CD4-positive, alpha-beta T cell (primary cell): ENCODE measurements at regions not wholly inside any gene's neighbourhood (a gene's known extent, or its start where the extent isn't known, plus 50 kb on each side); places are given as distances from the start of the nearest gene placed in this dataset.

Source experiments
- ATAC-seq: fragments of 200-7000 bp; cut with Tn5 transposase; one replicate; pipeline ENCODE4 v1.10.0; 2022; ENCODE audit warnings: mild to moderate bottlenecking; ENCODE audit not compliant: poor library complexity
- CTCF ChIA-PET: fragments of 350-600 bp; sonication (Branson Sonifier 250); formaldehyde crosslinking; loops from one replicate; lab custom pipeline; 2021; ENCODE audit warnings: antibody characterized with exemption, inconsistent platforms; lab: Charles Lee
- POLR2A ChIA-PET: fragments of 350-600 bp; sonication (Branson Sonifier 250); formaldehyde crosslinking; loops from one replicate; lab custom pipeline; 2021; ENCODE audit warnings: antibody characterized with exemption, inconsistent platforms; lab: Charles Lee
- DNase-seq, 14 experiments: peaks; one replicate each; pipeline ENCODE4 v3.0.0-alpha.2; 2013 to 2020; ENCODE audit warnings: mixed read lengths in 2 of 14
- H3K27ac ChIP-seq, 2 donors: one replicate each; pipeline versions ENCODE4 v1.5.1 to v1.7.0; 2013; ENCODE audit warnings: low read length in 2 of 2, low read depth in 1 of 2, mild to moderate bottlenecking in 1 of 2
- H3K27me3 ChIP-seq, 2 experiments: 1 replicate in 1 of 2; 2 replicates in 1 of 2; pipeline versions ENCODE4 v1.6.1 to v1.7.0; 2013; ENCODE audit warnings: low read length in 2 of 2, control low read depth in 1 of 2, mild to moderate bottlenecking in 1 of 2, moderate library complexity in 1 of 2; ENCODE audit not compliant: insufficient read depth in 2 of 2, control insufficient read depth in 1 of 2
- H3K36me3 ChIP-seq: one replicate; pipeline ENCODE4 v1.6.1; 2013; ENCODE audit warnings: low read length, control low read depth; ENCODE audit not compliant: insufficient read depth
- H3K4me1 ChIP-seq: one replicate; pipeline ENCODE4 v1.6.1; 2013; ENCODE audit warnings: low read length, control low read depth; ENCODE audit not compliant: insufficient read depth
- H3K4me3 ChIP-seq: one replicate; pipeline ENCODE4 v1.5.1; 2013; ENCODE audit warnings: mild to moderate bottlenecking, low read length, moderate library complexity
- H3K9me3 ChIP-seq, 2 experiments: 1 replicate in 1 of 2; 2 replicates in 1 of 2; pipeline versions ENCODE4 v1.6.1 to v1.7.0; 2013; ENCODE audit warnings: low read length in 2 of 2, mild to moderate bottlenecking in 2 of 2, control low read depth in 1 of 2, moderate library complexity in 1 of 2; ENCODE audit not compliant: control insufficient read depth in 1 of 2, insufficient read depth in 1 of 2
- H3K27ac Mint-ChIP-seq: one replicate; pipeline ENCODE4 v1.8.0; 2020; ENCODE audit warnings: mixed read lengths
- H3K27me3 Mint-ChIP-seq: one replicate; pipeline ENCODE4 v1.8.0; 2021; ENCODE audit warnings: mixed read lengths
- H3K36me3 Mint-ChIP-seq: one replicate; pipeline ENCODE4 v1.8.0; 2021; ENCODE audit warnings: low read depth, mixed read lengths
- H3K4me1 Mint-ChIP-seq: one replicate; pipeline ENCODE4 v1.8.0; 2021; ENCODE audit warnings: low read depth, mixed read lengths
- H3K4me3 Mint-ChIP-seq: one replicate; pipeline ENCODE4 v1.8.0; 2020; ENCODE audit warnings: mild to moderate bottlenecking, mixed read lengths
- H3K9me3 Mint-ChIP-seq: one replicate; pipeline ENCODE4 v1.8.0; 2020; ENCODE audit warnings: mixed read lengths
- intact Hi-C, 2 experiments: fragments of 100-400 bp; cut with DNase I in 1 of 2; cut with micrococcal nuclease in 1 of 2; formaldehyde crosslinking; loops; one replicate each; pipeline versions ENCODE4 v1.15.1 to v1.9.0; 2023 to 2025; cut with DNase I, micrococcal nuclease
- TF ChIP-seq, protein P1 (sequence below): fragments of 200-600 bp; IDR thresholded peaks from one replicate; pipeline ENCODE4 v1.8.0; 2022; ENCODE audit warnings: antibody characterized with exemption, mild to moderate bottlenecking

DNA sequence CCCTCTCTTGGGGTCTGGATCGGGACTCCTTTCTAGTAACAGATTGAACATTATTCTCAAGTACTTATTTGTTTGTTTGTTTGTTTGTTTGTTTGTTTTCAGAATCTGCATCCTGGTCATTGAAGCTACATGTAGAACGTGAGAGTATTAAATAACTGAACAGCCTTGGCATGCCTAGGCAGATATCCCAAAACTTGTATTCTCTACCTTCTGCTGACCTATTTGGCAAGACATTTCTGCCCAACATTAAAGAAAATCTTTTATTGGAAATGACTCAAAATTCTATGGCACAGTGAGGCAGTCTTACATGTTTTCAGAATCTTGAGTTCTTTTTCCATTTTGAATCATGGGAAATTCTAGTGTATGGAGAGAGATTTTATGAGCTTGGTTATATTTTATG lies 165.1 kb upstream of the CNOT2 start:
- Histone ChIP-seq H3K27me3 (peaks cover 0 to 2% of the 10 kb centered on the region in 2 experiments), H3K4me3 (no peak overlapping the region), H3K27ac (no peak overlapping the region), H3K36me3 (no peaks in the 10 kb centered on the region), H3K9me3 (no peaks in the 10 kb centered on the region), H3K4me1 (no peaks in the 10 kb centered on the region)
- Mint-ChIP-seq H3K4me3 (no peak overlapping the region), H3K36me3 (no peaks in the 10 kb centered on the region), H3K27me3 (no peaks in the 10 kb centered on the region), H3K4me1 (no peaks in the 10 kb centered on the region), H3K9me3 (peaks cover 4% of the 10 kb centered on the region), H3K27ac (no peak overlapping the region)
- DNase-seq = no peak
- ChIA-PET CTCF (no interaction called here), POLR2A (no interaction called here)
- intact Hi-C loops = no loop called here
- no peak for ATAC-seq
- TF ChIP-seq, protein P1, sequence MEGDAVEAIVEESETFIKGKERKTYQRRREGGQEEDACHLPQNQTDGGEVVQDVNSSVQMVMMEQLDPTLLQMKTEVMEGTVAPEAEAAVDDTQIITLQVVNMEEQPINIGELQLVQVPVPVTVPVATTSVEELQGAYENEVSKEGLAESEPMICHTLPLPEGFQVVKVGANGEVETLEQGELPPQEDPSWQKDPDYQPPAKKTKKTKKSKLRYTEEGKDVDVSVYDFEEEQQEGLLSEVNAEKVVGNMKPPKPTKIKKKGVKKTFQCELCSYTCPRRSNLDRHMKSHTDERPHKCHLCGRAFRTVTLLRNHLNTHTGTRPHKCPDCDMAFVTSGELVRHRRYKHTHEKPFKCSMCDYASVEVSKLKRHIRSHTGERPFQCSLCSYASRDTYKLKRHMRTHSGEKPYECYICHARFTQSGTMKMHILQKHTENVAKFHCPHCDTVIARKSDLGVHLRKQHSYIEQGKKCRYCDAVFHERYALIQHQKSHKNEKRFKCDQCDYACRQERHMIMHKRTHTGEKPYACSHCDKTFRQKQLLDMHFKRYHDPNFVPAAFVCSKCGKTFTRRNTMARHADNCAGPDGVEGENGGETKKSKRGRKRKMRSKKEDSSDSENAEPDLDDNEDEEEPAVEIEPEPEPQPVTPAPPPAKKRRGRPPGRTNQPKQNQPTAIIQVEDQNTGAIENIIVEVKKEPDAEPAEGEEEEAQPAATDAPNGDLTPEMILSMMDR = no peak

DNA sequence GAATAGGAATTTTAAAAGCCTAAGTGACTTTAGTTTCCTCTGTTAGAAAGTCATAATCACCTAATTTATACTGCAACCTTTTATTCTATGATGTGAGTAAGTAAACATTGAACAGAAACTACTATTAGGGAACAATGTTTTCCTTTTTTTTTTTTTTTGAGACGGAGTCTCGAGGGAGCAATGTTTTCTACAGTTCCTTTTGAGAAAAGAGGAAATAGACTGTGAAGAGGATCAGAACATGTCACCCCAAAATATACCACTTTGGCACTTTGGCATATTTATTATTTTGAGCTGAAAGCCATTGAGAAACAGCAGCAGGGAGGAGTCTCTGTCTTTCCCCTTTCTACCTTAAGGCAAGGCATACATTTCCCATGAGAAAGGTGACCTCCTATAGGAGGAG lies 162.7 kb upstream of the CNOT2 start:
- no peaks in the 10 kb centered on the region for H3K4me1 ChIP-seq
- ChIA-PET POLR2A (no interaction called here), CTCF (no interaction called here)
- H3K4me3 ChIP-seq = no peak overlapping the region
- H3K4me1 Mint-ChIP-seq = no peaks in the 10 kb centered on the region
- no peaks in the 10 kb centered on the region for H3K36me3 Mint-ChIP-seq
- H3K27me3 Mint-ChIP-seq = no peaks in the 10 kb centered on the region
- H3K27ac Mint-ChIP-seq = no peak overlapping the region
- H3K9me3 Mint-ChIP-seq = peaks cover 4% of the 10 kb centered on the region
- no peak for ATAC-seq
- no peak overlapping the region for H3K4me3 Mint-ChIP-seq
- no peaks in the 10 kb centered on the region for H3K27me3 ChIP-seq
- DNase-seq = no peak
- H3K9me3 ChIP-seq = no peaks in the 10 kb centered on the region
- intact Hi-C loops = no loop called here
- no peak overlapping the region for H3K27ac ChIP-seq
- TF ChIP-seq, protein P1 = no peak
- H3K36me3 ChIP-seq = no peaks in the 10 kb centered on the region

DNA sequence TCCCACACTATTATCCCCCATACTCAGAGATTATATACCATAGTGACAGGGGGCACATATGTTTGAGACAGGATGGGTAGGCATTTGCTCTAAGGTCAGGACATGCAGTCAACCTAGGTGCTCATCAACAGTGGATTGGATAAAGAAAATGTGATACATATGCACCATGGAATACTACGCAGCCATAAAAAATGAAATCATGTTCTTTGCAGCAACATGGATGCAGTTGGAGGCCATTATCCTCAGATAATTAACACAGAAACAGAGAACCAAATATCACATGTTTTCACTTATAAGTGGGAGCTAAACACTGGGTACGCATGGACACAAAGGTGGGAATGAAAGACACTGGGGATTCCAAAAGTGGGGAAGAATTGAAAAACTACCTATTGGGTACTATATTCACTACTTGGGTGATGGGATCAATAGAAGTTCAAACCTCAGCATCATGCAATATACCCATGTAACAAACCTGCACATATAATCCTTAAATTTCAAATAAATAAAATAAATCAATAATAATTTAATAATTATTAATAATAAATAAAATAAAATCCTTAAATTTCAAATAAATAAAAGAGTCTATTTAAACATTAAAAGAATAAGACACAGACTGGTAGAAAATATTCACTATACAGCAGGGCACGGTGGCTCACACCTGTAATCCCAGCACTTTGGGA lies 160.1 kb upstream of the CNOT2 start:
- Histone ChIP-seq H3K27me3 (no peaks in the 10 kb centered on the region), H3K4me3 (no peak overlapping the region), H3K36me3 (no peaks in the 10 kb centered on the region), H3K27ac (no peak overlapping the region), H3K4me1 (no peaks in the 10 kb centered on the region), H3K9me3 (no peaks in the 10 kb centered on the region)
- ChIA-PET POLR2A (no interaction called here), CTCF (no interaction called here)
- TF ChIP-seq, protein P1 = no peak
- Mint-ChIP-seq H3K27me3 (no peaks in the 10 kb centered on the region), H3K4me3 (no peak overlapping the region), H3K27ac (no peak overlapping the region), H3K9me3 (peaks cover 4% of the 10 kb centered on the region), H3K4me1 (no peaks in the 10 kb centered on the region), H3K36me3 (no peaks in the 10 kb centered on the region)
- no peak for DNase-seq
- ATAC-seq = no peak
- intact Hi-C loops = no loop called here
